ENCODE measurements at regions not wholly inside any gene's neighbourhood (a gene's known extent, or its start where the extent isn't known, plus 50 kb on each side); places are given as distances from the start of the nearest gene placed in this dataset.

- Histone ChIP-seq H4K20me1 (ENCODE audit: insufficient read depth) (no peaks in the 10 kb centered on the region), H3K9ac (ENCODE audit: low read length) (no peak overlapping the region), H3K79me2 (ENCODE audit: insufficient read depth, low read length) (no peaks in the 10 kb centered on the region), H3K27ac (ENCODE audit: low read depth, low read length) (no peak overlapping the region), H3K9me3 (ENCODE audit: control insufficient read depth in 1 of 2, insufficient read depth in 1 of 2, low read depth in 1 of 2, low read length in 2 of 2) (no peaks in the 10 kb centered on the region), H3K36me3 (ENCODE audit: control insufficient read depth in 1 of 2, insufficient read depth in 2 of 2, low read length in 2 of 2) (no peaks in the 10 kb centered on the region), H3K27me3 (ENCODE audit: insufficient read depth, low read length) (no peaks in the 10 kb centered on the region), H2AFZ (ENCODE audit: low read depth, low read length, poor library complexity, severe bottlenecking) (no peak overlapping the region), H3K4me2 (ENCODE audit: low read length) (no peak overlapping the region), H3K9me2 (ENCODE audit: insufficient read depth) (no peaks in the 10 kb centered on the region), H3K4me3 (replicated peaks in 1 of 2; ENCODE audit: low read depth in 1 of 2, low read length in 2 of 2) (no peak overlapping the region), H3K4me1 (ENCODE audit: control insufficient read depth in 1 of 2, insufficient read depth in 2 of 2, low read length in 2 of 2) (no peaks in the 10 kb centered on the region)
- intact Hi-C loops (cut with micrococcal nuclease) = no loop called here
- DNase-seq (ENCODE audit: low read depth, low spot score) (no peak), ATAC-seq (no peak)
- ChIA-PET CTCF (no interaction called here), RAD21 (ENCODE audit: low non-redundant PET in 1 of 2, low total read pairs in 2 of 2, uncharacterized antibody in 2 of 2, unreplicated experiment in 2 of 2) (no interaction called here), POLR2A (no interaction called here)
- no TSS peak for BruUV-seq (replicated peaks)
- TF ChIP-seq, protein P1, sequence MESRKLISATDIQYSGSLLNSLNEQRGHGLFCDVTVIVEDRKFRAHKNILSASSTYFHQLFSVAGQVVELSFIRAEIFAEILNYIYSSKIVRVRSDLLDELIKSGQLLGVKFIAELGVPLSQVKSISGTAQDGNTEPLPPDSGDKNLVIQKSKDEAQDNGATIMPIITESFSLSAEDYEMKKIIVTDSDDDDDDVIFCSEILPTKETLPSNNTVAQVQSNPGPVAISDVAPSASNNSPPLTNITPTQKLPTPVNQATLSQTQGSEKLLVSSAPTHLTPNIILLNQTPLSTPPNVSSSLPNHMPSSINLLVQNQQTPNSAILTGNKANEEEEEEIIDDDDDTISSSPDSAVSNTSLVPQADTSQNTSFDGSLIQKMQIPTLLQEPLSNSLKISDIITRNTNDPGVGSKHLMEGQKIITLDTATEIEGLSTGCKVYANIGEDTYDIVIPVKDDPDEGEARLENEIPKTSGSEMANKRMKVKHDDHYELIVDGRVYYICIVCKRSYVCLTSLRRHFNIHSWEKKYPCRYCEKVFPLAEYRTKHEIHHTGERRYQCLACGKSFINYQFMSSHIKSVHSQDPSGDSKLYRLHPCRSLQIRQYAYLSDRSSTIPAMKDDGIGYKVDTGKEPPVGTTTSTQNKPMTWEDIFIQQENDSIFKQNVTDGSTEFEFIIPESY (IDR thresholded peaks at IDR 0.05; ENCODE audit: extremely low read depth, insufficient replicate concordance, low read length) = no peak
These were observed 1281.2 kb upstream of the NUDT12 start for GRCh38 chr5:104843822-104844221.

DNA sequence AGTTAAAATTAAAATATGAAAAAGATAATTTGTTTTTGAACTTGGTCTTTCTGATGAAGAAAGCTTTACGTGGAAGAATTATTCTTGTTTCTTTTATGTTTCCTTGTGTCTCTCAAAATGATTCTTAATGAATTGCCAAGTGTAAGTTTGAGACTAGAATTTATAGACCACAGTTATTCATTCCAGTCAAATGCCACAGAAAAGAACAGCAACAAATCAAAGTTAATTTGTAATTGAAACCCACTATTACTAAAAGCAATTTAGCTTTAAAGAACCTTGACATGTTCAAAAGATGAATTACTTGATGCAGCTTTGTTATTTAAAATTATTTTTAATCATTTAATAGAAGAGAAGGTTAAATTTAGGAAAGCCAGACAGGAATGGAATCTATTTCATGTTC is 1277.7 kb upstream of the NUDT12 start:
- Histone ChIP-seq H3K79me2 (ENCODE audit: insufficient read depth, low read length) (no peaks in the 10 kb centered on the region), H3K4me2 (ENCODE audit: low read length) (no peak overlapping the region), H4K20me1 (ENCODE audit: insufficient read depth) (no peaks in the 10 kb centered on the region), H2AFZ (ENCODE audit: low read depth, low read length, poor library complexity, severe bottlenecking) (no peak overlapping the region), H3K9me2 (ENCODE audit: insufficient read depth) (no peaks in the 10 kb centered on the region), H3K27ac (ENCODE audit: low read depth, low read length) (no peak overlapping the region), H3K4me1 (ENCODE audit: control insufficient read depth in 1 of 2, insufficient read depth in 2 of 2, low read length in 2 of 2) (no peaks in the 10 kb centered on the region), H3K4me3 (replicated peaks in 1 of 2; ENCODE audit: low read depth in 1 of 2, low read length in 2 of 2) (no peak overlapping the region), H3K27me3 (ENCODE audit: insufficient read depth, low read length) (no peaks in the 10 kb centered on the region), H3K9me3 (ENCODE audit: control insufficient read depth in 1 of 2, insufficient read depth in 1 of 2, low read depth in 1 of 2, low read length in 2 of 2) (no peaks in the 10 kb centered on the region), H3K36me3 (ENCODE audit: control insufficient read depth in 1 of 2, insufficient read depth in 2 of 2, low read length in 2 of 2) (no peaks in the 10 kb centered on the region), H3K9ac (ENCODE audit: low read length) (no peak overlapping the region)
- BruUV-seq (replicated peaks) = no TSS peak
- ChIA-PET CTCF (no interaction called here), RAD21 (ENCODE audit: low non-redundant PET in 1 of 2, low total read pairs in 2 of 2, uncharacterized antibody in 2 of 2, unreplicated experiment in 2 of 2) (no interaction called here), POLR2A (no interaction called here)
- intact Hi-C loops (cut with micrococcal nuclease) = no loop called here
- DNase-seq (ENCODE audit: low read depth, low spot score) (no peak), ATAC-seq (no peak)
- TF ChIP-seq ZNF274 (IDR thresholded peaks at IDR 0.05; ENCODE audit: low read depth, low read length) (no peak), EZH2phosphoT487 (IDR thresholded peaks at IDR 0.05; ENCODE audit: borderline replicate concordance) (no peak), POLR2AphosphoS5 (IDR thresholded peaks at IDR 0.05; ENCODE audit: low read depth, low read length) (no peak), EZH2 (IDR thresholded peaks at IDR 0.05) (no peak), JUND (IDR thresholded peaks at IDR 0.05) (no peak), CEBPB (IDR thresholded peaks at IDR 0.05; ENCODE audit: low read depth) (no peak), POLR2A (IDR thresholded peaks at IDR 0.05; ENCODE audit: borderline replicate concordance, extremely low read depth, insufficient read depth, insufficient read length) (no peak), SIN3A (IDR thresholded peaks at IDR 0.05; ENCODE audit: low read depth) (no peak), EGR1 (IDR thresholded peaks at IDR 0.05; ENCODE audit: low read depth) (no peak), MAX (IDR thresholded peaks at IDR 0.05) (no peak)
- TF ChIP-seq, protein P1 (IDR thresholded peaks at IDR 0.05; ENCODE audit: extremely low read depth, insufficient replicate concordance, low read length) = no peak
- TF ChIP-seq, protein P2, sequence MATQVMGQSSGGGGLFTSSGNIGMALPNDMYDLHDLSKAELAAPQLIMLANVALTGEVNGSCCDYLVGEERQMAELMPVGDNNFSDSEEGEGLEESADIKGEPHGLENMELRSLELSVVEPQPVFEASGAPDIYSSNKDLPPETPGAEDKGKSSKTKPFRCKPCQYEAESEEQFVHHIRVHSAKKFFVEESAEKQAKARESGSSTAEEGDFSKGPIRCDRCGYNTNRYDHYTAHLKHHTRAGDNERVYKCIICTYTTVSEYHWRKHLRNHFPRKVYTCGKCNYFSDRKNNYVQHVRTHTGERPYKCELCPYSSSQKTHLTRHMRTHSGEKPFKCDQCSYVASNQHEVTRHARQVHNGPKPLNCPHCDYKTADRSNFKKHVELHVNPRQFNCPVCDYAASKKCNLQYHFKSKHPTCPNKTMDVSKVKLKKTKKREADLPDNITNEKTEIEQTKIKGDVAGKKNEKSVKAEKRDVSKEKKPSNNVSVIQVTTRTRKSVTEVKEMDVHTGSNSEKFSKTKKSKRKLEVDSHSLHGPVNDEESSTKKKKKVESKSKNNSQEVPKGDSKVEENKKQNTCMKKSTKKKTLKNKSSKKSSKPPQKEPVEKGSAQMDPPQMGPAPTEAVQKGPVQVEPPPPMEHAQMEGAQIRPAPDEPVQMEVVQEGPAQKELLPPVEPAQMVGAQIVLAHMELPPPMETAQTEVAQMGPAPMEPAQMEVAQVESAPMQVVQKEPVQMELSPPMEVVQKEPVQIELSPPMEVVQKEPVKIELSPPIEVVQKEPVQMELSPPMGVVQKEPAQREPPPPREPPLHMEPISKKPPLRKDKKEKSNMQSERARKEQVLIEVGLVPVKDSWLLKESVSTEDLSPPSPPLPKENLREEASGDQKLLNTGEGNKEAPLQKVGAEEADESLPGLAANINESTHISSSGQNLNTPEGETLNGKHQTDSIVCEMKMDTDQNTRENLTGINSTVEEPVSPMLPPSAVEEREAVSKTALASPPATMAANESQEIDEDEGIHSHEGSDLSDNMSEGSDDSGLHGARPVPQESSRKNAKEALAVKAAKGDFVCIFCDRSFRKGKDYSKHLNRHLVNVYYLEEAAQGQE (IDR thresholded peaks at IDR 0.05; ENCODE audit: low read depth) = no peak

Measured in HCT116 (cell line).